ENCODE measurements at regions not wholly inside any gene's neighbourhood (a gene's known extent, or its start where the extent isn't known, plus 50 kb on each side); places are given as distances from the start of the nearest gene placed in this dataset.
"Not testable (repeated sequence)": the region's sequence is repeated elsewhere in the genome, so short reads cannot be mapped to it uniquely, and the experiment has no call there.

- not testable (repeated sequence) for DNase-seq (ENCODE audit: low read depth in 2 of 2)
These were observed 221.9 kb upstream of the LRRC61 start for GRCh38 chr7:150101282-150101681.

GRCh38 chr7:150107283-150107682 is 215.9 kb upstream of the LRRC61 start:
- DNase-seq (ENCODE audit: low read depth in 2 of 2), result not testable (repeated sequence)

GRCh38 chr7:150110375-150110820 is 212.8 kb upstream of the LRRC61 start:
- not testable (repeated sequence) for DNase-seq (ENCODE audit: low read depth in 2 of 2)

- not testable (repeated sequence) for DNase-seq (ENCODE audit: low read depth in 2 of 2)
These were observed 212.3 kb upstream of the LRRC61 start for GRCh38 chr7:150110882-150111281.

- DNase-seq (ENCODE audit: low read depth in 2 of 2), result not testable (repeated sequence)
These were observed 211.6 kb upstream of the LRRC61 start for GRCh38 chr7:150111373-150112139.

GRCh38 chr7:150113301-150113700 is 209.9 kb upstream of the LRRC61 start:
- DNase-seq (ENCODE audit: low read depth in 2 of 2), result not testable (repeated sequence)

GRCh38 chr7:150114591-150114990 is 208.6 kb upstream of the LRRC61 start:
- not testable (repeated sequence) for DNase-seq (ENCODE audit: low read depth in 2 of 2)

GRCh38 chr7:150119966-150120365 is 203.2 kb upstream of the LRRC61 start:
- not testable (repeated sequence) for DNase-seq (ENCODE audit: low read depth in 2 of 2)

- DNase-seq (ENCODE audit: low read depth in 2 of 2), result not testable (repeated sequence)
These were observed 197.3 kb upstream of the LRRC61 start for GRCh38 chr7:150125831-150126230.

- not testable (repeated sequence) for DNase-seq (ENCODE audit: low read depth in 2 of 2)
These were observed 188.7 kb upstream of the LRRC61 start for GRCh38 chr7:150134451-150134850.

- not testable (repeated sequence) for DNase-seq (ENCODE audit: low read depth in 2 of 2)
These were observed 187.4 kb upstream of the LRRC61 start for GRCh38 chr7:150135620-150136190.

- DNase-seq (ENCODE audit: low read depth in 2 of 2), result not testable (repeated sequence)
These were observed 183.3 kb upstream of the LRRC61 start for GRCh38 chr7:150139840-150140239.

- DNase-seq (ENCODE audit: low read depth in 2 of 2), result not testable (repeated sequence)
These were observed 181.4 kb upstream of the LRRC61 start for GRCh38 chr7:150141525-150142345.

GRCh38 chr7:150146124-150146523 is 177.0 kb upstream of the LRRC61 start:
- not testable (repeated sequence) for DNase-seq (ENCODE audit: low read depth in 2 of 2)

- not testable (repeated sequence) for DNase-seq (ENCODE audit: low read depth in 2 of 2)
These were observed 175.6 kb upstream of the LRRC61 start for GRCh38 chr7:150147524-150147923.

- DNase-seq (ENCODE audit: low read depth in 2 of 2), result not testable (repeated sequence)
These were observed 167.1 kb upstream of the LRRC61 start for GRCh38 chr7:150156015-150156414.

GRCh38 chr7:150158696-150159095 is 164.5 kb upstream of the LRRC61 start:
- DNase-seq (ENCODE audit: low read depth in 2 of 2), result not testable (repeated sequence)

- DNase-seq (ENCODE audit: low read depth in 2 of 2), result not testable (repeated sequence)
These were observed 153.6 kb upstream of the LRRC61 start for GRCh38 chr7:150169515-150169914.

- DNase-seq (ENCODE audit: low read depth in 2 of 2), result not testable (repeated sequence)
These were observed 153.1 kb upstream of the LRRC61 start for GRCh38 chr7:150169943-150170490.

GRCh38 chr7:150183602-150184001 is 139.6 kb upstream of the LRRC61 start:
- not testable (repeated sequence) for DNase-seq (ENCODE audit: low read depth in 2 of 2)

- DNase-seq (ENCODE audit: low read depth in 2 of 2), result not testable (repeated sequence)
These were observed 133.2 kb upstream of the LRRC61 start for GRCh38 chr7:150189963-150190362.

GRCh38 chr7:150192541-150192940 is 130.6 kb upstream of the LRRC61 start:
- not testable (repeated sequence) for DNase-seq (ENCODE audit: low read depth in 2 of 2)
